ENCODE measurements at regions not wholly inside any gene's neighbourhood (a gene's known extent, or its start where the extent isn't known, plus 50 kb on each side); places are given as distances from the start of the nearest gene placed in this dataset.

- no peak for DNase-seq (ENCODE audit: insufficient read length, low spot score, missing footprints)
- H3K9me3 ChIP-seq (ENCODE audit: low read depth, low read length): no peaks in the 10 kb centered on the region
- no peaks in the 10 kb centered on the region for H3K79me2 ChIP-seq (ENCODE audit: insufficient read depth, low read length)
- H3K4me1 ChIP-seq (ENCODE audit: insufficient read depth, low read length): no peaks in the 10 kb centered on the region
- H3K36me3 ChIP-seq (ENCODE audit: insufficient read depth, low read length): no peaks in the 10 kb centered on the region
- H3K27ac ChIP-seq (ENCODE audit: low read depth, low read length): no peak overlapping the region
- H3K4me2 ChIP-seq (ENCODE audit: insufficient read depth, low read length): no peak overlapping the region
- no peak overlapping the region for H3K4me3 ChIP-seq (ENCODE audit: insufficient read depth, low read length)
- H2AFZ ChIP-seq (ENCODE audit: low read length): no peak overlapping the region
- H3K27me3 ChIP-seq (ENCODE audit: insufficient read depth, low read length): no peaks in the 10 kb centered on the region
- H4K20me1 ChIP-seq (ENCODE audit: insufficient read depth, low read length): no peaks in the 10 kb centered on the region
- TF ChIP-seq CTCF (IDR thresholded peaks at IDR 0.05; ENCODE audit: extremely low read depth, low read depth, low read length): no peak
Measured at GRCh38 chr12:125890366-125890905, 825.2 kb downstream of the AACS start.

GRCh38 chr12:125890971-125891370 is 825.7 kb downstream of the AACS start:
- Histone ChIP-seq H3K27me3 (ENCODE audit: insufficient read depth, low read length) (no peaks in the 10 kb centered on the region), H3K4me1 (ENCODE audit: insufficient read depth, low read length) (no peaks in the 10 kb centered on the region), H3K9me3 (ENCODE audit: low read depth, low read length) (no peaks in the 10 kb centered on the region), H3K79me2 (ENCODE audit: insufficient read depth, low read length) (no peaks in the 10 kb centered on the region), H3K4me2 (ENCODE audit: insufficient read depth, low read length) (no peak overlapping the region), H3K4me3 (ENCODE audit: insufficient read depth, low read length) (no peak overlapping the region), H2AFZ (ENCODE audit: low read length) (no peak overlapping the region), H3K27ac (ENCODE audit: low read depth, low read length) (no peak overlapping the region), H4K20me1 (ENCODE audit: insufficient read depth, low read length) (no peaks in the 10 kb centered on the region), H3K36me3 (ENCODE audit: insufficient read depth, low read length) (no peaks in the 10 kb centered on the region)
- no peak for TF ChIP-seq CTCF (IDR thresholded peaks at IDR 0.05; ENCODE audit: extremely low read depth, low read depth, low read length)
- no peak for DNase-seq (ENCODE audit: insufficient read length, low spot score, missing footprints)

GRCh38 chr12:125892276-125892675 is 827.0 kb downstream of the AACS start:
- Histone ChIP-seq H3K27me3 (ENCODE audit: insufficient read depth, low read length) (no peaks in the 10 kb centered on the region), H3K4me3 (ENCODE audit: insufficient read depth, low read length) (no peak overlapping the region), H3K9me3 (ENCODE audit: low read depth, low read length) (no peaks in the 10 kb centered on the region), H3K4me1 (ENCODE audit: insufficient read depth, low read length) (no peaks in the 10 kb centered on the region), H3K27ac (ENCODE audit: low read depth, low read length) (no peak overlapping the region), H4K20me1 (ENCODE audit: insufficient read depth, low read length) (no peaks in the 10 kb centered on the region), H3K36me3 (ENCODE audit: insufficient read depth, low read length) (no peaks in the 10 kb centered on the region), H2AFZ (ENCODE audit: low read length) (no peak overlapping the region), H3K4me2 (ENCODE audit: insufficient read depth, low read length) (no peak overlapping the region), H3K79me2 (ENCODE audit: insufficient read depth, low read length) (no peaks in the 10 kb centered on the region)
- DNase-seq (ENCODE audit: insufficient read length, low spot score, missing footprints): no peak
- TF ChIP-seq CTCF (IDR thresholded peaks at IDR 0.05; ENCODE audit: extremely low read depth, low read depth, low read length): no peak

GRCh38 chr12:125902991-125903390 is 837.8 kb downstream of the AACS start:
- Histone ChIP-seq H3K4me3 (ENCODE audit: insufficient read depth, low read length) (no peak overlapping the region), H2AFZ (ENCODE audit: low read length) (no peak overlapping the region), H4K20me1 (ENCODE audit: insufficient read depth, low read length) (no peaks in the 10 kb centered on the region), H3K9me3 (ENCODE audit: low read depth, low read length) (no peaks in the 10 kb centered on the region), H3K36me3 (ENCODE audit: insufficient read depth, low read length) (no peaks in the 10 kb centered on the region), H3K79me2 (ENCODE audit: insufficient read depth, low read length) (no peaks in the 10 kb centered on the region), H3K4me1 (ENCODE audit: insufficient read depth, low read length) (no peaks in the 10 kb centered on the region), H3K4me2 (ENCODE audit: insufficient read depth, low read length) (no peak overlapping the region), H3K27me3 (ENCODE audit: insufficient read depth, low read length) (no peaks in the 10 kb centered on the region), H3K27ac (ENCODE audit: low read depth, low read length) (no peak overlapping the region)
- DNase-seq (ENCODE audit: insufficient read length, low spot score, missing footprints): no peak
- TF ChIP-seq CTCF (IDR thresholded peaks at IDR 0.05; ENCODE audit: extremely low read depth, low read depth, low read length): no peak
